K562 (cell line): ENCODE measurements at regions not wholly inside any gene's neighbourhood (a gene's known extent, or its start where the extent isn't known, plus 50 kb on each side); places are given as distances from the start of the nearest gene placed in this dataset.
A peak's percentile ranks its signal among the peaks of the same experiment; 100 is the strongest.

Experiments used
- ATAC-seq: fragments of 200-7000 bp; cut with Tn5 transposase; 3 replicates; pipeline ENCODE4 v1.9.1; 2020; ENCODE audit warnings: moderate library complexity
- BruUV-seq: library from RNA; stranded (reverse); fragments of 400-500 nt; replicated peaks from 2 replicates; lab custom pipeline; 2021; lab: Mats Ljungman, UMichigan
- CTCF ChIA-PET: fragments of 300-600 bp; formaldehyde crosslinking; extraction: SDS; loops from one replicate; lab custom pipeline; 2021; ENCODE audit warnings: low intra/inter-chr PET ratio; lab: Yijun Ruan, JAX
- POLR2A ChIA-PET: fragments of 300-600, 350-650 bp; sonication (Branson Sonifier 250); formaldehyde crosslinking; extraction: SDS; loops from one replicate; lab custom pipeline; 2021; ENCODE audit warnings: antibody characterized with exemption, inconsistent platforms; lab: Yijun Ruan, JAX
- DNase-seq, 4 experiments: peaks; one replicate each; pipeline versions ENCODE4 v3.0.0 to v3.0.0-alpha.2; 2011 to 2018; ENCODE audit warnings: low spot score in 3 of 4, mixed read lengths in 3 of 4; ENCODE audit errors: extremely low read depth in 1 of 4
- FAIRE-seq: peaks from 2 replicates; lab custom pipeline; 2011; peaks lifted over from hg19 to GRCh38; lab: Jason Lieb, UNC
- H2AFZ ChIP-seq: 2 replicates; pipeline ENCODE4 v1.6.0; 2011; ENCODE audit warnings: low read depth, low read length, control low read depth, inconsistent platforms
- H3K27ac ChIP-seq: fragments of 200-600 bp; 3 replicates; pipeline ENCODE4 v1.8.0; 2011; ENCODE audit warnings: low read depth, mild to moderate bottlenecking, control low read depth, inconsistent platforms, low read length, moderate library complexity, mixed read lengths; ENCODE audit errors: extremely low read depth
- H3K27me3 ChIP-seq, 2 experiments: fragments of 300-600 bp in 1 of 2; 2 replicates in 1 of 2; 3 replicates in 1 of 2; pipeline versions ENCODE4 v1.6.0 to v1.8.0; 2011; ENCODE audit warnings: inconsistent platforms in 2 of 2, low read length in 2 of 2, mild to moderate bottlenecking in 1 of 2, mixed read lengths in 1 of 2, moderate library complexity in 1 of 2; ENCODE audit not compliant: control insufficient read depth in 2 of 2, insufficient read depth in 2 of 2
- H3K36me3 ChIP-seq: fragments of 300-600 bp; 3 replicates; pipeline ENCODE4 v1.8.0; 2011; ENCODE audit warnings: mild to moderate bottlenecking, low read length, inconsistent platforms; ENCODE audit not compliant: control insufficient read depth, insufficient read depth
- H3K4me1 ChIP-seq, 2 experiments: fragments of 200-600 bp in 1 of 2; replicated peaks in 1 of 2; 2 replicates in 1 of 2; 3 replicates in 1 of 2; pipeline versions ENCODE4 v1.5.1 to v1.8.0; 2011; ENCODE audit warnings: inconsistent platforms in 2 of 2, low read length in 2 of 2, mild to moderate bottlenecking in 1 of 2, mixed read lengths in 1 of 2, moderate library complexity in 1 of 2; ENCODE audit not compliant: control insufficient read depth in 2 of 2, insufficient read depth in 2 of 2
- H3K4me2 ChIP-seq: 2 replicates; pipeline ENCODE4 v1.6.1; 2011; ENCODE audit warnings: low read length, control low read depth, inconsistent platforms, mixed read lengths; ENCODE audit not compliant: insufficient read depth
- H3K4me3 ChIP-seq: fragments of 200-600 bp; sonication (generic), shearing (Covaris generic); 2 replicates; pipeline ENCODE4 v1.5.1; 2016; ENCODE audit warnings: control low read depth, inconsistent platforms
- H3K79me2 ChIP-seq: fragments of 200-600 bp; 3 replicates; pipeline ENCODE4 v1.8.0; 2011; ENCODE audit warnings: low read length, inconsistent platforms; ENCODE audit not compliant: control insufficient read depth, insufficient read depth
- H3K9ac ChIP-seq, 2 experiments: 2 replicates each; pipeline versions ENCODE4 v1.6.0 to v1.6.1; 2011; ENCODE audit warnings: low read depth in 2 of 2, low read length in 2 of 2, control low read depth in 1 of 2, inconsistent platforms in 1 of 2, mild to moderate bottlenecking in 1 of 2, mixed read lengths in 1 of 2; ENCODE audit not compliant: insufficient read depth in 1 of 2
- H3K9me1 ChIP-seq: one replicate; pipeline ENCODE4 v1.6.0; 2011; ENCODE audit warnings: inconsistent platforms, mild to moderate bottlenecking, low read length, moderate library complexity; ENCODE audit not compliant: control insufficient read depth, insufficient read depth
- H3K9me3 ChIP-seq: replicated peaks from 2 replicates; pipeline ENCODE4 v1.5.1; 2011; ENCODE audit warnings: low read depth, low read length, inconsistent platforms; ENCODE audit not compliant: control insufficient read depth, insufficient read depth
- H4K20me1 ChIP-seq: replicated peaks from 2 replicates; pipeline ENCODE4 v1.6.1; 2011; ENCODE audit warnings: low read length, inconsistent platforms, mixed read lengths; ENCODE audit not compliant: control insufficient read depth, insufficient read depth
- GABPB2 ChIP-seq: fragments of 250-450 bp; sonication (Bioruptor Pico); conservative IDR thresholded peaks from 2 replicates; pipeline ENCODE4 v1.5.1; 2021; ENCODE audit warnings: mild to moderate bottlenecking
- HLTF ChIP-seq: fragments of 450-650 bp; IDR thresholded peaks from 2 replicates; pipeline ENCODE4 v1.6.1; 2016
- MYBL2 ChIP-seq, 2 experiments: fragments of 450-650 bp in 1 of 2; sonication (generic) in 1 of 2; formaldehyde crosslinking in 1 of 2; IDR thresholded peaks; 2 replicates each; pipeline versions ENCODE4 v1.6.1 to v1.8.1; 2017 to 2022; ENCODE audit warnings: borderline replicate concordance in 1 of 2, inconsistent platforms in 1 of 2, low read depth in 1 of 2, mild to moderate bottlenecking in 1 of 2, missing genetic modification reagents in 1 of 2, moderate library complexity in 1 of 2
- NFRKB ChIP-seq: fragments of 450-650 bp; IDR thresholded peaks from 2 replicates; pipeline ENCODE4 v1.6.1; 2016; ENCODE audit warnings: low read depth
- PPARD ChIP-seq: fragments of 250-450 bp; sonication (Bioruptor Pico); IDR thresholded peaks from 2 replicates; pipeline ENCODE4 v1.8.0; 2022; ENCODE audit warnings: inconsistent platforms, mild to moderate bottlenecking, moderate library complexity
- SIN3A ChIP-seq, 2 experiments: fragments of 150-350 bp in 1 of 2; IDR thresholded peaks; 2 replicates each; pipeline ENCODE4 v1.6.1; 2011 to 2016; ENCODE audit warnings: borderline replicate concordance in 2 of 2, low read depth in 2 of 2, low read length in 2 of 2, mild to moderate bottlenecking in 2 of 2, moderate library complexity in 2 of 2; ENCODE audit not compliant: control insufficient read depth in 1 of 2
- XRCC3 ChIP-seq: fragments of 450-650 bp; IDR thresholded peaks from 2 replicates; pipeline ENCODE4 v1.6.1; 2017; ENCODE audit warnings: mild to moderate bottlenecking, moderate library complexity
- WGBS: fragments of 100-300 bp; shearing (Covaris generic); methylation state at CpG from one replicate; pipeline ENCODE4 v1.1.6; 2016; ENCODE audit warnings: low coverage, mixed read lengths; ENCODE audit not compliant: insufficient coverage; ENCODE audit errors: missing lambda C conversion rate; 5-methylcytosine and 5-hydroxymethylcytosine counted together
- in situ Hi-C: fragments of 300-500 bp; cut with MboI; formaldehyde crosslinking; loops from 4 replicates; pipeline ENCODE4 v1.15.0; 2018; ENCODE audit warnings: inconsistent platforms, mixed read lengths
- intact Hi-C: fragments of 100-400 bp; cut with micrococcal nuclease; formaldehyde crosslinking; loops from 2 replicates; pipeline ENCODE4 v1.14.2; 2022
- TF ChIP-seq, protein P1 (sequence below): fragments of 450-650 bp; formaldehyde crosslinking; IDR thresholded peaks from 2 replicates; pipeline ENCODE4 v1.4.0; 2020; ENCODE audit warnings: mild to moderate bottlenecking, mixed read lengths
- TF ChIP-seq, protein P2 (sequence below), 3 experiments: IDR thresholded peaks in 2 of 3; conservative IDR thresholded peaks in 1 of 3; 2 replicates each; pipeline ENCODE4 v1.5.1; 2011 to 2012; ENCODE audit warnings: low read length in 3 of 3, mild to moderate bottlenecking in 3 of 3, control low read depth in 2 of 3, improper control_type of control experiment in 1 of 3, inconsistent platforms in 1 of 3, low read depth in 1 of 3, mixed read lengths in 1 of 3, moderate library complexity in 1 of 3; ENCODE audit not compliant: insufficient read depth in 2 of 3

- no peak for TF ChIP-seq NFRKB
- TF ChIP-seq, protein P1, sequence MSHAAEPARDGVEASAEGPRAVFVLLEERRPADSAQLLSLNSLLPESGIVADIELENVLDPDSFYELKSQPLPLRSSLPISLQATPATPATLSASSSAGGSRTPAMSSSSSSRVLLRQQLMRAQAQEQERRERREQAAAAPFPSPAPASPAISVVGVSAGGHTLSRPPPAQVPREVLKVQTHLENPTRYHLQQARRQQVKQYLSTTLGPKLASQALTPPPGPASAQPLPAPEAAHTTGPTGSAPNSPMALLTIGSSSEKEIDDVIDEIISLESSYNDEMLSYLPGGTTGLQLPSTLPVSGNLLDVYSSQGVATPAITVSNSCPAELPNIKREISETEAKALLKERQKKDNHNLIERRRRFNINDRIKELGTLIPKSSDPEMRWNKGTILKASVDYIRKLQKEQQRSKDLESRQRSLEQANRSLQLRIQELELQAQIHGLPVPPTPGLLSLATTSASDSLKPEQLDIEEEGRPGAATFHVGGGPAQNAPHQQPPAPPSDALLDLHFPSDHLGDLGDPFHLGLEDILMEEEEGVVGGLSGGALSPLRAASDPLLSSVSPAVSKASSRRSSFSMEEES (CRISPR knock-in tag), result peak; percentile 23; the same call in 1 of the 2 replicates
- no peaks in the 10 kb centered on the region for H3K36me3 ChIP-seq
- H3K4me1 ChIP-seq, result no peaks in the 10 kb centered on the region
- POLR2A ChIA-PET, result interaction anchor here (0.6 kb wide), 1 partner anchor 230 kb away, joined by 3 read pairs; no protein-coding TSS in a partner anchor
- no peaks in the 10 kb centered on the region for H3K79me2 ChIP-seq
- H2AFZ ChIP-seq, result no peak overlapping the region
- no TSS peak for BruUV-seq
- no peak overlapping the region for H3K27ac ChIP-seq
- H3K9me1 ChIP-seq, result no peaks in the 10 kb centered on the region
- DNase-seq (no peak), FAIRE-seq (no peak), ATAC-seq (no peak)
- H3K4me2 ChIP-seq, result no peak overlapping the region
- intact Hi-C loops, result no loop called here
- H3K4me3 ChIP-seq, result no peak overlapping the region
- peaks cover 0 to 29% of the 10 kb centered on the region in 2 experiments; a peak in 3 of 5 replicates for H3K27me3 ChIP-seq
- CTCF ChIA-PET, result no interaction called here
- 2% methylated on average over 13 of the region's 16 CpGs for WGBS
- in situ Hi-C loops, result no loop called here
- H3K9me3 ChIP-seq, result no peaks in the 10 kb centered on the region
- no peak overlapping the region for H3K9ac ChIP-seq
- H4K20me1 ChIP-seq, result no peaks in the 10 kb centered on the region
These were observed 240.8 kb downstream of the TEX29 start for GRCh38 chr13:111561091-111561781.

DNA sequence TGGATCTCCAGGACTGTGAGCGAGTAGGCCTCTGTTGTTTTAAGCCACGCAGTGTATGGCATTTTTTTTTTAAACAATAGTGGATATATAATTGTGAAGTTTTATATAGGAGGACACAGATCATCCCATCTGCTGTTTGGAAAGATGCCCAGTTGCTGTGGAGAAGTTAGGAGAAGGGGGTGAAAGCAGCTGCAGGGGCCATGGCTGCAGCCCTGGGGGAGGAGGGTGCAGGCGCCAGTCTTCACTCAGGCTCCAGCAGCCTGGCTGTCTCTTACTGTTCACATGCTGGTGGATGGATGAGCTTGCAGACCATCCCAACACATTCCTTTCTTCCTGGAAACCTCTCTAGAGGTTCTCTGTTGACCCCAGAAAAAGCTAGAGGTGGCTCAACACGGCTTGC, 242.3 kb downstream of the TEX29 start:
- H2AFZ ChIP-seq, result no peak overlapping the region
- BruUV-seq, result no TSS peak
- H3K4me2 ChIP-seq, result no peak overlapping the region
- H4K20me1 ChIP-seq, result no peaks in the 10 kb centered on the region
- POLR2A ChIA-PET, result no interaction called here
- H3K36me3 ChIP-seq, result no peaks in the 10 kb centered on the region
- peaks cover 0 to 19% of the 10 kb centered on the region in 2 experiments; a peak in 2 of 5 replicates for H3K27me3 ChIP-seq
- intact Hi-C loops, result no loop called here
- H3K4me1 ChIP-seq, result no peaks in the 10 kb centered on the region
- no peaks in the 10 kb centered on the region for H3K9me3 ChIP-seq
- H3K27ac ChIP-seq, result no peak overlapping the region
- no peak for ATAC-seq
- WGBS, result 0% methylated on average over 1 of the region's 4 CpGs
- H3K9ac ChIP-seq, result no peak overlapping the region
- no peaks in the 10 kb centered on the region for H3K9me1 ChIP-seq
- in situ Hi-C loops, result no loop called here
- DNase-seq, result no peak
- no peak for FAIRE-seq
- H3K4me3 ChIP-seq, result no peak overlapping the region
- CTCF ChIA-PET, result no interaction called here
- no peaks in the 10 kb centered on the region for H3K79me2 ChIP-seq
- TF ChIP-seq, protein P2, sequence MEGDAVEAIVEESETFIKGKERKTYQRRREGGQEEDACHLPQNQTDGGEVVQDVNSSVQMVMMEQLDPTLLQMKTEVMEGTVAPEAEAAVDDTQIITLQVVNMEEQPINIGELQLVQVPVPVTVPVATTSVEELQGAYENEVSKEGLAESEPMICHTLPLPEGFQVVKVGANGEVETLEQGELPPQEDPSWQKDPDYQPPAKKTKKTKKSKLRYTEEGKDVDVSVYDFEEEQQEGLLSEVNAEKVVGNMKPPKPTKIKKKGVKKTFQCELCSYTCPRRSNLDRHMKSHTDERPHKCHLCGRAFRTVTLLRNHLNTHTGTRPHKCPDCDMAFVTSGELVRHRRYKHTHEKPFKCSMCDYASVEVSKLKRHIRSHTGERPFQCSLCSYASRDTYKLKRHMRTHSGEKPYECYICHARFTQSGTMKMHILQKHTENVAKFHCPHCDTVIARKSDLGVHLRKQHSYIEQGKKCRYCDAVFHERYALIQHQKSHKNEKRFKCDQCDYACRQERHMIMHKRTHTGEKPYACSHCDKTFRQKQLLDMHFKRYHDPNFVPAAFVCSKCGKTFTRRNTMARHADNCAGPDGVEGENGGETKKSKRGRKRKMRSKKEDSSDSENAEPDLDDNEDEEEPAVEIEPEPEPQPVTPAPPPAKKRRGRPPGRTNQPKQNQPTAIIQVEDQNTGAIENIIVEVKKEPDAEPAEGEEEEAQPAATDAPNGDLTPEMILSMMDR (IDR thresholded peaks at IDR 0.05 in 2 of 3, conservative IDR thresholded peaks at IDR 0.05 in 1 of 3; ENCODE audit: insufficient read depth in 2 of 3, low read depth in 1 of 3, low read length in 3 of 3), result no peak
- TF ChIP-seq SIN3A (IDR thresholded peaks at IDR 0.05; ENCODE audit: borderline replicate concordance in 2 of 2, control insufficient read depth in 1 of 2, low read depth in 2 of 2, low read length in 2 of 2) (no peak), PPARD (CRISPR knock-in tag) (no peak), GABPB2 (CRISPR knock-in tag) (no peak), HLTF (no peak), MYBL2 (IDR thresholded peaks at IDR 0.05; ENCODE audit: low read depth) (no peak), MYBL2 (CRISPR knock-in tag; IDR thresholded peaks at IDR 0.05; ENCODE audit: borderline replicate concordance) (no peak), XRCC3 (no peak)
- TF ChIP-seq, all 486 proteins: peak for 0
